ENCODE measurements at regions not wholly inside any gene's neighbourhood (a gene's known extent, or its start where the extent isn't known, plus 50 kb on each side); places are given as distances from the start of the nearest gene placed in this dataset.

DNA sequence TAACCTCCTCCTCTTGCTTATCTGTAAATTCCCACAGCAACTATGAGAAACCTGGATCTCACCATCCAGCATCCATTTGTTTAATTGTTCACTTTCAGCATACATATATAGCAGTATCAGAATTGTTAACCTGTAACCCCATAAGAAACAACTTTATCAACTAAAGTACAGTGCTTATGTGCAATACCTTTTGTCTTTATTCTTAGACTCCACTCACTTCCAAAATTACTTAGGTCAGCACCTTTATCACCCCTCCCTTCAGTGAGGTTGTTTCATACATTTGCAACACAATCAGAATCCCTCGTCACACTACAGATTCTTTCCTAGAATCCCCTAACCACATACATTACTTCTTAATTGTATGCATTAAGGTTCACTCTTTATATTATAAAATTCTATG is 225.9 kb upstream of the NCKAP5 start:
- TF ChIP-seq EZH2 (IDR thresholded peaks at IDR 0.05; ENCODE audit: low read depth, unreplicated experiment) (no peak), JUNB (IDR thresholded peaks at IDR 0.05; ENCODE audit: unreplicated experiment) (no peak), POLR2AphosphoS5 (IDR thresholded peaks at IDR 0.05; ENCODE audit: low read depth) (no peak), EZH2phosphoT487 (IDR thresholded peaks at IDR 0.05; ENCODE audit: unreplicated experiment) (no peak), CREB1 (CRISPR knock-in tag; IDR thresholded peaks at IDR 0.05; ENCODE audit: low read depth) (no peak)
- TF ChIP-seq, protein P1, sequence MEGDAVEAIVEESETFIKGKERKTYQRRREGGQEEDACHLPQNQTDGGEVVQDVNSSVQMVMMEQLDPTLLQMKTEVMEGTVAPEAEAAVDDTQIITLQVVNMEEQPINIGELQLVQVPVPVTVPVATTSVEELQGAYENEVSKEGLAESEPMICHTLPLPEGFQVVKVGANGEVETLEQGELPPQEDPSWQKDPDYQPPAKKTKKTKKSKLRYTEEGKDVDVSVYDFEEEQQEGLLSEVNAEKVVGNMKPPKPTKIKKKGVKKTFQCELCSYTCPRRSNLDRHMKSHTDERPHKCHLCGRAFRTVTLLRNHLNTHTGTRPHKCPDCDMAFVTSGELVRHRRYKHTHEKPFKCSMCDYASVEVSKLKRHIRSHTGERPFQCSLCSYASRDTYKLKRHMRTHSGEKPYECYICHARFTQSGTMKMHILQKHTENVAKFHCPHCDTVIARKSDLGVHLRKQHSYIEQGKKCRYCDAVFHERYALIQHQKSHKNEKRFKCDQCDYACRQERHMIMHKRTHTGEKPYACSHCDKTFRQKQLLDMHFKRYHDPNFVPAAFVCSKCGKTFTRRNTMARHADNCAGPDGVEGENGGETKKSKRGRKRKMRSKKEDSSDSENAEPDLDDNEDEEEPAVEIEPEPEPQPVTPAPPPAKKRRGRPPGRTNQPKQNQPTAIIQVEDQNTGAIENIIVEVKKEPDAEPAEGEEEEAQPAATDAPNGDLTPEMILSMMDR (conservative IDR thresholded peaks at IDR 0.05; ENCODE audit: low read depth in 2 of 2): no peak
- TF ChIP-seq, protein P2, sequence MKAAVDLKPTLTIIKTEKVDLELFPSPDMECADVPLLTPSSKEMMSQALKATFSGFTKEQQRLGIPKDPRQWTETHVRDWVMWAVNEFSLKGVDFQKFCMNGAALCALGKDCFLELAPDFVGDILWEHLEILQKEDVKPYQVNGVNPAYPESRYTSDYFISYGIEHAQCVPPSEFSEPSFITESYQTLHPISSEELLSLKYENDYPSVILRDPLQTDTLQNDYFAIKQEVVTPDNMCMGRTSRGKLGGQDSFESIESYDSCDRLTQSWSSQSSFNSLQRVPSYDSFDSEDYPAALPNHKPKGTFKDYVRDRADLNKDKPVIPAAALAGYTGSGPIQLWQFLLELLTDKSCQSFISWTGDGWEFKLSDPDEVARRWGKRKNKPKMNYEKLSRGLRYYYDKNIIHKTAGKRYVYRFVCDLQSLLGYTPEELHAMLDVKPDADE (IDR thresholded peaks at IDR 0.05): no peak
- TF ChIP-seq, protein P3, sequence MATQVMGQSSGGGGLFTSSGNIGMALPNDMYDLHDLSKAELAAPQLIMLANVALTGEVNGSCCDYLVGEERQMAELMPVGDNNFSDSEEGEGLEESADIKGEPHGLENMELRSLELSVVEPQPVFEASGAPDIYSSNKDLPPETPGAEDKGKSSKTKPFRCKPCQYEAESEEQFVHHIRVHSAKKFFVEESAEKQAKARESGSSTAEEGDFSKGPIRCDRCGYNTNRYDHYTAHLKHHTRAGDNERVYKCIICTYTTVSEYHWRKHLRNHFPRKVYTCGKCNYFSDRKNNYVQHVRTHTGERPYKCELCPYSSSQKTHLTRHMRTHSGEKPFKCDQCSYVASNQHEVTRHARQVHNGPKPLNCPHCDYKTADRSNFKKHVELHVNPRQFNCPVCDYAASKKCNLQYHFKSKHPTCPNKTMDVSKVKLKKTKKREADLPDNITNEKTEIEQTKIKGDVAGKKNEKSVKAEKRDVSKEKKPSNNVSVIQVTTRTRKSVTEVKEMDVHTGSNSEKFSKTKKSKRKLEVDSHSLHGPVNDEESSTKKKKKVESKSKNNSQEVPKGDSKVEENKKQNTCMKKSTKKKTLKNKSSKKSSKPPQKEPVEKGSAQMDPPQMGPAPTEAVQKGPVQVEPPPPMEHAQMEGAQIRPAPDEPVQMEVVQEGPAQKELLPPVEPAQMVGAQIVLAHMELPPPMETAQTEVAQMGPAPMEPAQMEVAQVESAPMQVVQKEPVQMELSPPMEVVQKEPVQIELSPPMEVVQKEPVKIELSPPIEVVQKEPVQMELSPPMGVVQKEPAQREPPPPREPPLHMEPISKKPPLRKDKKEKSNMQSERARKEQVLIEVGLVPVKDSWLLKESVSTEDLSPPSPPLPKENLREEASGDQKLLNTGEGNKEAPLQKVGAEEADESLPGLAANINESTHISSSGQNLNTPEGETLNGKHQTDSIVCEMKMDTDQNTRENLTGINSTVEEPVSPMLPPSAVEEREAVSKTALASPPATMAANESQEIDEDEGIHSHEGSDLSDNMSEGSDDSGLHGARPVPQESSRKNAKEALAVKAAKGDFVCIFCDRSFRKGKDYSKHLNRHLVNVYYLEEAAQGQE (IDR thresholded peaks at IDR 0.05; ENCODE audit: unreplicated experiment): no peak

All from GM23338 (cell line).